CD8-positive, alpha-beta memory T cell (primary cell): ENCODE measurements at regions not wholly inside any gene's neighbourhood (a gene's known extent, or its start where the extent isn't known, plus 50 kb on each side); places are given as distances from the start of the nearest gene placed in this dataset.

Experiments used
- CTCF ChIA-PET: fragments of 350-600 bp; sonication (Branson Sonifier 250); formaldehyde crosslinking; loops from one replicate; lab custom pipeline; 2021; ENCODE audit warnings: antibody characterized with exemption; lab: Charles Lee
- POLR2A ChIA-PET: fragments of 350-600 bp; sonication (Branson Sonifier 250); formaldehyde crosslinking; loops from one replicate; lab custom pipeline; 2021; ENCODE audit warnings: antibody characterized with exemption; lab: Charles Lee
- DNase-seq, 5 donors: peaks; one replicate each; pipeline versions ENCODE4 v3.0.0 to v3.0.0-alpha.2; 2020 to 2022; ENCODE audit warnings: mixed read lengths in 1 of 5
- H3K27ac ChIP-seq: one replicate; pipeline ENCODE4 v1.7.0; 2013; ENCODE audit warnings: low read depth, mild to moderate bottlenecking, low read length, moderate library complexity
- H3K27me3 ChIP-seq: 2 replicates; pipeline ENCODE4 v1.7.0; 2013; ENCODE audit warnings: low read length, mild to moderate bottlenecking; ENCODE audit not compliant: insufficient read depth, poor library complexity, severe bottlenecking
- H3K36me3 ChIP-seq: 2 replicates; pipeline ENCODE4 v1.7.0; 2013; ENCODE audit warnings: mild to moderate bottlenecking, low read length, moderate library complexity; ENCODE audit not compliant: insufficient read depth
- H3K4me1 ChIP-seq: 2 replicates; pipeline ENCODE4 v1.7.0; 2013; ENCODE audit warnings: mild to moderate bottlenecking, low read length, moderate library complexity; ENCODE audit not compliant: insufficient read depth
- H3K4me3 ChIP-seq: 2 replicates; pipeline ENCODE4 v1.7.0; 2013; ENCODE audit warnings: mild to moderate bottlenecking, low read length
- H3K9me3 ChIP-seq: 2 replicates; pipeline ENCODE4 v1.7.0; 2013; ENCODE audit warnings: mild to moderate bottlenecking, low read length
- H3K27ac Mint-ChIP-seq, 8 donors: one replicate each; pipeline ENCODE4 v1.8.0; 2020 to 2021; ENCODE audit warnings: mixed read lengths in 8 of 8, mild to moderate bottlenecking in 6 of 8, inconsistent platforms in 3 of 8, moderate library complexity in 3 of 8
- H3K27me3 Mint-ChIP-seq, 2 donors: one replicate each; pipeline ENCODE4 v1.8.0; 2020 to 2021; ENCODE audit warnings: mixed read lengths in 2 of 2, mild to moderate bottlenecking in 1 of 2, moderate library complexity in 1 of 2
- H3K36me3 Mint-ChIP-seq, 3 donors: one replicate each; pipeline ENCODE4 v1.8.0; 2020 to 2021; ENCODE audit warnings: mixed read lengths in 3 of 3, inconsistent platforms in 1 of 3, mild to moderate bottlenecking in 1 of 3
- H3K4me1 Mint-ChIP-seq, 3 donors: one replicate each; pipeline ENCODE4 v1.8.0; 2020 to 2021; ENCODE audit warnings: mixed read lengths in 3 of 3, inconsistent platforms in 1 of 3, mild to moderate bottlenecking in 1 of 3
- H3K4me3 Mint-ChIP-seq, 7 donors: one replicate each; pipeline ENCODE4 v1.8.0; 2020 to 2021; ENCODE audit warnings: mixed read lengths in 7 of 7, mild to moderate bottlenecking in 6 of 7, moderate library complexity in 4 of 7, inconsistent platforms in 2 of 7
- H3K9me3 Mint-ChIP-seq, 5 donors: one replicate each; pipeline ENCODE4 v1.8.0; 2020 to 2022; ENCODE audit warnings: mixed read lengths in 5 of 5, mild to moderate bottlenecking in 3 of 5, moderate library complexity in 2 of 5, inconsistent platforms in 1 of 5

DNA sequence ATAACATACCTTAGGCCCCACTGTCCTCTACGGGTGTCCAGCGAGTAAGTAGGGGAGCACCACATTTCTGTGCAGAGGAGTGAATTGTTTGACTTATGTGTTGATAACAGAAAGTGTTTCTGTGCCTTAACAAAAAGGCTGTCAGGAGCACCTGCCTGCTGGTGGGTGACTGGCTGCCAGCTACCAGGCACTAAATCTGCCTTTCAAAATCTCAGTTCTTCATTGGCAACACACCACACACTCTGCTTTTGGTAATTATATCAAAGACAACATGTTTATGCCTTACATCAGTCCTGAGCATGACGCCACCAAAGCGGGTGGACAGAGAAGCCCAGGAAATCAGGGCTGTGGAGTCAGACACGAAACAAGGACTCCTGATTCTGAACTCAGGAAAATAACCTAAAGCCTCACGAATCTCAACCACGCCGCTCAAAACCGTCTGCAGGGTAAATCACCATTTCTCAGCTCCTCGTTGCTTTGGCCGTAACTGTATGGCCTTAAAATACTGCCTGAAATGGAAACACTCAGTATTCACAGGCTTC, 105.2 kb upstream of the SOX1 start:
- Mint-ChIP-seq H3K36me3 (no peaks in the 10 kb centered on the region), H3K9me3 (no peaks in the 10 kb centered on the region), H3K4me3 (no peak overlapping the region), H3K4me1 (no peaks in the 10 kb centered on the region), H3K27me3 (peaks cover 0 to 1% of the 10 kb centered on the region in 2 donors), H3K27ac (no peak overlapping the region)
- Histone ChIP-seq H3K4me1 (no peaks in the 10 kb centered on the region), H3K36me3 (no peaks in the 10 kb centered on the region), H3K27me3 (no peaks in the 10 kb centered on the region), H3K4me3 (no peak overlapping the region), H3K9me3 (no peaks in the 10 kb centered on the region), H3K27ac (no peak overlapping the region)
- POLR2A ChIA-PET, result no interaction called here
- no peak for DNase-seq
- CTCF ChIA-PET, result no interaction called here

DNA sequence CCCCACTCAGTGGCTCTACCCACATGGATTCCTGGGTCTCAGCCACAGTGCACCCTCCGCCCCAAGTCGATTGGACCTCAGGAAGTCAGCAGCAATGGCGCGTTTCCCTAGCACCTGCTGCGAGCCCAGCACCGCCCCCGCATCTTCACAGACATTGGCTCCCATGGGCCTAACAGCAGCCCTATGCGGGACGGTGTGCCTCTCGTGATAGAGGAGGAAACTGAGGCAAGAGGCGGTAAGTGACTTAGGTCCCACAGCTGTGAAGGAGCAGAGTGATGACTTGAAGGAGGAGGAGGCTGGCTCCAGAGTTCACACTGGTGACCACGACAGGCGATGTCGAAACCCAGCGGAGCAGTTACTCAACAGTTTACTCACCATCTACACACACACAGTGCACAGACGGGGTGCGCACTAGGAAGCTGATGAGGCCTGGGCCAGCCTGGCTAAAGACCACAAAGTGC, 104.5 kb upstream of the SOX1 start:
- no peak overlapping the region for H3K27ac ChIP-seq
- Mint-ChIP-seq H3K27ac (no peak overlapping the region), H3K4me3 (no peak overlapping the region), H3K36me3 (no peaks in the 10 kb centered on the region), H3K27me3 (peaks cover 0 to 1% of the 10 kb centered on the region in 2 donors), H3K9me3 (no peaks in the 10 kb centered on the region), H3K4me1 (no peaks in the 10 kb centered on the region)
- POLR2A ChIA-PET, result no interaction called here
- no peak overlapping the region for H3K4me3 ChIP-seq
- CTCF ChIA-PET, result no interaction called here
- DNase-seq, result no peak
- H3K9me3 ChIP-seq, result no peaks in the 10 kb centered on the region
- no peaks in the 10 kb centered on the region for H3K27me3 ChIP-seq
- H3K4me1 ChIP-seq, result no peaks in the 10 kb centered on the region
- H3K36me3 ChIP-seq, result no peaks in the 10 kb centered on the region

DNA sequence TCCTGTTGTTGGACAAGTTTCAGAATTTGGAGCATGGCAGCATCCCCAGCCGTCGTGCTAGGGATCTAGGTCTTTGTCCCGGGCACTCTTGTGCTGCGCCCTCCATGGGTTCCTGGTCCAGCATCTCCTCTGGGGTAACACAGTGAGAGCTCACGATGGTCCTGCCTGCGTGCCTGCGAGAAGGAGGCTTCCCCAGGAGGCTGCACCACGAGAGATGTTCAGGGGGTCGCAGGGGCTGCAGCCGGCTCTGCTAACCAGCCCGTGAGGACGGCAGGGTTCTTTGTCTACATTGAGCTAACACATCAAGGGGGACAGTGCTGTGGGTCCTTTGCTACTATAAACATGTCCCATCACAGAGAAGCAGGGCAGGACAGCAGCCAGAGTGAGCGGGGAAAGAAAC, 103.9 kb upstream of the SOX1 start:
- CTCF ChIA-PET, result no interaction called here
- Histone ChIP-seq H3K27me3 (no peaks in the 10 kb centered on the region), H3K9me3 (no peaks in the 10 kb centered on the region), H3K27ac (no peak overlapping the region), H3K36me3 (no peaks in the 10 kb centered on the region), H3K4me1 (no peaks in the 10 kb centered on the region), H3K4me3 (no peak overlapping the region)
- Mint-ChIP-seq H3K27ac (no peak overlapping the region), H3K27me3 (peaks cover 0 to 4% of the 10 kb centered on the region in 2 donors), H3K9me3 (no peaks in the 10 kb centered on the region), H3K4me3 (no peak overlapping the region), H3K4me1 (no peaks in the 10 kb centered on the region), H3K36me3 (no peaks in the 10 kb centered on the region)
- DNase-seq, result no peak
- POLR2A ChIA-PET, result no interaction called here

DNA sequence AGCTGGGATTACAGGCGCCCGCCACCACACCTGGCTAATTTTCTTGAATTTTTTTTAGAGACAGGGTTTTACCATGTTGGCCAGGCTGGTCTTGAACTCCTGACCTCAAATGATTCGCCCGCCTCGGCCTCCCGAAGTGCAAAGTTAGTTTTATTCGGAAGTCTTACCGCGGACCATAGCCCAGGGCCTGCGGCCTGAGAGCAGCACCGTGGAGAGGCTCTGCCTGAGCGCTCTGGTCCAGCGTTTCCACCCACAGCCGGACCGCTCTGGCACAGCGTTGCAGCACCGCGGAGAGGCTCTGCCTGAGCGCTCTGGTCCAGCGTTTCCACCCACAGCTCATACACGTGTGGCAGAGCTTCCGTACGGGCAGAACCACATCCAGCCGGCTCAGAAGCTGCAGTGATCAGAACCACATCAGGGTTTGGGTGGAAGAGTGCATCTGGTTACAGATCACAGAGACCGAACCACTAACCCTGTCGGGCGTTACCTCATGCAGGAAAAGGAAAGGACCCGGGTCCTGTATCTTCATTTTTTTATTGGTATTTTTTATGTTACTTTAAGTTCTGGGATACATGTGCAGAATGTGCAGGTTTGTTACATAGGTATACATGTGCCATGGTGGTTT, 102.4 kb upstream of the SOX1 start:
- Histone ChIP-seq H3K4me3 (no peak overlapping the region), H3K9me3 (no peaks in the 10 kb centered on the region), H3K27me3 (no peaks in the 10 kb centered on the region), H3K36me3 (no peaks in the 10 kb centered on the region), H3K4me1 (no peaks in the 10 kb centered on the region), H3K27ac (no peak overlapping the region)
- no peaks in the 10 kb centered on the region for H3K9me3 Mint-ChIP-seq
- H3K4me1 Mint-ChIP-seq, result no peaks in the 10 kb centered on the region
- CTCF ChIA-PET, result no interaction called here
- no peak overlapping the region for H3K27ac Mint-ChIP-seq
- H3K27me3 Mint-ChIP-seq, result peaks cover 0 to 4% of the 10 kb centered on the region in 2 donors
- POLR2A ChIA-PET, result no interaction called here
- H3K36me3 Mint-ChIP-seq, result no peaks in the 10 kb centered on the region
- no peak overlapping the region for H3K4me3 Mint-ChIP-seq
- DNase-seq, result no peak

DNA sequence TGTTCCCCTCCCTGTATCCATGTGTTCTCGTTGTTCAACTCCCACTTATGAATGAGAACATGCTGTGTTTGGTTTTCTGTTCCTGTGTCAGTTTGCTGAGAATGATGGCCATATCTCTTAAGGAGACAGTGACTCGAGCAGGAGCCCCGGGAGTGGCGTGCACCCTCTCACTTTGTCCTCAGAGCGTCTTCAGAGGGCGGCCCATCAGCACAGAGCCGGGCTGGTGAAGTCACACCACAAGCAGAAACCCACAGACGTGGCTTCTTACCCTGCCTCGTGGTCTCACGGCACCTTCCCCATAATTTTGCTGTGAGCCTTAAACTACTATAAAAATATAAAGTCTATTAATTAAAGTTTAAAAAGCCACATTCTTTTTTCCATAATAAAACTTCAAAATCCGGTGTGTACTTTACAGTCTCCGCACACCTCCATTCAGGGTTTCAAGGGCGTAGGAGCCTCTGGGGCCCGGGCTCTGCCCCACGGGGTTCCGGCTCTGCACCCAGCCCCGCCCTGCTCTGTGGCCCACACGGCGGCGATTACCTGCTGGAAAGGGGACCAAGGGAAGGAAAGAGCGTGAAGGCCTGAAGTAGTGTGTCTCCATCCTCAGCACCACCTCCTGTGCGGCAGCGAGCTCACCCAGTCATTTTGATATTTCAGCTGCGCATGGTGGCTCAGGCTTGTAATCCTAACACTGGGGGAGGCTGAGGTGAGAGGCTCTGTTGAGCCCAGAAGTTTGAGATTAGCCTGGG, 101.3 kb upstream of the SOX1 start:
- no peaks in the 10 kb centered on the region for H3K27me3 ChIP-seq
- no peak overlapping the region for H3K27ac ChIP-seq
- DNase-seq, result no peak
- H3K9me3 Mint-ChIP-seq, result no peaks in the 10 kb centered on the region
- no peaks in the 10 kb centered on the region for H3K36me3 ChIP-seq
- no peak overlapping the region for H3K4me3 Mint-ChIP-seq
- no peaks in the 10 kb centered on the region for H3K4me1 Mint-ChIP-seq
- no peak overlapping the region for H3K27ac Mint-ChIP-seq
- no peaks in the 10 kb centered on the region for H3K4me1 ChIP-seq
- CTCF ChIA-PET, result no interaction called here
- no peaks in the 10 kb centered on the region for H3K9me3 ChIP-seq
- peaks cover 0 to 4% of the 10 kb centered on the region in 2 donors for H3K27me3 Mint-ChIP-seq
- H3K36me3 Mint-ChIP-seq, result no peaks in the 10 kb centered on the region
- POLR2A ChIA-PET, result no interaction called here
- no peak overlapping the region for H3K4me3 ChIP-seq

DNA sequence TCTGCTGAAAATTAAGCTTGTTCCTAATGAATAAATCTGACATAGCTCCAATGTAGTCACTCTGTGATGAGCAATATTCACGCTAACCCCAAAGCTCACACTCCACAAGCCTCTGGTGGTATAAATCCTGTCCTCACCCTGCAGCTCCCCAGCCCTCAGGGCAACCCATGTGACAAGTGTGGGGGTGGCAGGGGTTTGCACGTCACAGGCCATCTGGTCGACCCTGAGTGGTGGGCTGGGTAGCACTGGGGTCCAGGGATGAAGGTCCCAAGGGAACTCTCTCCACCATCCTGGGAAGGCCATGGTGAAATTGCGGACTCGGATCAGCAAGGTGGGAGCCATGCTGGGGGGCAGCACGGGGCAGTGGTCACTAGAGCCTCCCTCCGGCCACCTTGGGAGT, 100.0 kb upstream of the SOX1 start:
- Histone ChIP-seq H3K27me3 (no peaks in the 10 kb centered on the region), H3K4me3 (no peak overlapping the region), H3K9me3 (no peaks in the 10 kb centered on the region), H3K4me1 (no peaks in the 10 kb centered on the region), H3K36me3 (no peaks in the 10 kb centered on the region), H3K27ac (no peak overlapping the region)
- Mint-ChIP-seq H3K4me3 (peak overlapping the region in 1 of 7 donors; percentile 6), H3K4me1 (no peaks in the 10 kb centered on the region), H3K27me3 (peaks cover 4 to 5% of the 10 kb centered on the region in 2 donors), H3K36me3 (no peaks in the 10 kb centered on the region), H3K9me3 (no peaks in the 10 kb centered on the region), H3K27ac (no peak overlapping the region)
- POLR2A ChIA-PET, result no interaction called here
- DNase-seq, result no peak
- CTCF ChIA-PET, result no interaction called here

DNA sequence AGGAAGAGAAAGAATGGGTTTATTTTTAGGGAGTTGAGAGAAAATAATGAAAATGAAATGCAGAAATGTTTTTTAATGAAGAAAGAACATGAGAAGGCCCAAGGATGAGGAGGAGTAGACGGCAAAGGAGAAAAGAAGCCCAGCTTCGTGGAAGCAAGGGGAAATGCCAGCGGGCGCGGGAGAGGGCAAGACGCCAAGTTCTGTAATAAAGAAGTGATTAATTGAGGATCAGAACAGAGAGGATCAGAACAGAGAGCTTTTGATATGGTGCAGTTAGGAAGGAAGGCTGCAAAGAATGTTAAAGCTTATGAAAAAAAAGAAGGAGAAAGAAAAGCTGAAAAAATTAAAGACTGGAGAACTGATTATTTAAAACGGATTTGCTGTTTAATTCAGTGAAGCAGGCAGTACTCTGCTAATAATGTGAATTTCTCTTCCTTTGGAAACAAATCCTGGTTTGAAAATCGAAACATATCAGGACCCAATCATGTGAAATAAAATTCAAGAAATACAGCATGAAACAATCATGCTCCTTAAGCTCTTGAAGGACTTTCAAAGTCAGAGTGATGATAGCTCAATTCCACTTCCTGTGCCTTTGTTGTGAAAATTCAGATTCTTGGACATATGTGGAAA, 99.3 kb upstream of the SOX1 start:
- Histone ChIP-seq H3K4me3 (no peak overlapping the region), H3K9me3 (no peaks in the 10 kb centered on the region), H3K4me1 (no peaks in the 10 kb centered on the region), H3K27me3 (no peaks in the 10 kb centered on the region), H3K36me3 (no peaks in the 10 kb centered on the region), H3K27ac (no peak overlapping the region)
- Mint-ChIP-seq H3K9me3 (no peaks in the 10 kb centered on the region), H3K4me3 (no peak overlapping the region), H3K27me3 (peaks cover 4 to 6% of the 10 kb centered on the region in 2 donors), H3K4me1 (no peaks in the 10 kb centered on the region), H3K27ac (no peak overlapping the region), H3K36me3 (no peaks in the 10 kb centered on the region)
- CTCF ChIA-PET, result no interaction called here
- DNase-seq, result no peak
- POLR2A ChIA-PET, result no interaction called here

DNA sequence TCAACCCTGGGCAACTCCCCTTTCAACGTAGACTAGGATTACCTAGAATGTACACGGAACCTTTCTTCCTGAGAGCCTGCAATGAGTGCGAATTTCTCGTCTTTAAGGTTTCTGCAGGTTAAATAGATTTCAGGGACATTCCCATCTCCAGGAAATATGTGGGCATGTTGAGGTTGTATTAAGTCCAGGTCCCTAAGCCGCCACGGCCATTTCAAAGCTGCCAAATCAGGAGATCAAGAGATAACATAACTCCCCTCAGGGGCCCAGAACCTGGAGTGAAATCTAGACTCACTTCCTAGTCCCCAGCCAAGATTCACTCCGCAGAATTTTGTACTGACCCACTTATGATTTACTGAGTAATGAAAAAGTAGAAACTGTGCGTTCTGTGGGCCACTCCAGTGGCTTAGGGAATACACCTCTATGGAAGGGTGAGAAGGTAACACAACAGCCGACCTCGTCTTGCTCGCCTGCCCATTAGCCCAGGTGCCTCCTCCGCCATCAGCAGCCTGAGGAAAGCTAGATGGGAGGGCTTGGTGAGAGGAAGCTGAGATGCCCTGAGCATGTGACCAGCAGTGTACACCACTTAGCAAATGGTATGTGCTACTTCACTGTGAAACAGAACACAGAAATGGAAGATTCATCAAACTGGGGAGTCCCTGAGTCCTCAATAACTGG, 98.5 kb upstream of the SOX1 start:
- no peak overlapping the region for H3K4me3 ChIP-seq

More for the DNA sequence above, 98.5 kb upstream of the SOX1 start:
- CTCF ChIA-PET, result no interaction called here
- Histone ChIP-seq H3K27me3 (no peaks in the 10 kb centered on the region), H3K36me3 (no peaks in the 10 kb centered on the region), H3K27ac (no peak overlapping the region), H3K4me1 (no peaks in the 10 kb centered on the region), H3K9me3 (no peaks in the 10 kb centered on the region)
- Mint-ChIP-seq H3K36me3 (no peaks in the 10 kb centered on the region), H3K4me3 (no peak overlapping the region), H3K4me1 (no peaks in the 10 kb centered on the region), H3K9me3 (no peaks in the 10 kb centered on the region), H3K27ac (no peak overlapping the region), H3K27me3 (peaks cover 6 to 12% of the 10 kb centered on the region in 2 donors)
- DNase-seq, result no peak
- POLR2A ChIA-PET, result no interaction called here
